HG03558 (cell line): ENCODE measurements at regions not wholly inside any gene's neighbourhood (a gene's known extent, or its start where the extent isn't known, plus 50 kb on each side); places are given as distances from the start of the nearest gene placed in this dataset.

ENCODE experiments used
- ATAC-seq: cut with Tn5 transposase; IDR thresholded peaks from one replicate; pipeline ENCODE4 v1.9.1; 2021; ENCODE audit warnings: moderate number of reproducible peaks; ENCODE audit not compliant: unreplicated experiment; ENCODE audit errors: extremely low read depth

DNA sequence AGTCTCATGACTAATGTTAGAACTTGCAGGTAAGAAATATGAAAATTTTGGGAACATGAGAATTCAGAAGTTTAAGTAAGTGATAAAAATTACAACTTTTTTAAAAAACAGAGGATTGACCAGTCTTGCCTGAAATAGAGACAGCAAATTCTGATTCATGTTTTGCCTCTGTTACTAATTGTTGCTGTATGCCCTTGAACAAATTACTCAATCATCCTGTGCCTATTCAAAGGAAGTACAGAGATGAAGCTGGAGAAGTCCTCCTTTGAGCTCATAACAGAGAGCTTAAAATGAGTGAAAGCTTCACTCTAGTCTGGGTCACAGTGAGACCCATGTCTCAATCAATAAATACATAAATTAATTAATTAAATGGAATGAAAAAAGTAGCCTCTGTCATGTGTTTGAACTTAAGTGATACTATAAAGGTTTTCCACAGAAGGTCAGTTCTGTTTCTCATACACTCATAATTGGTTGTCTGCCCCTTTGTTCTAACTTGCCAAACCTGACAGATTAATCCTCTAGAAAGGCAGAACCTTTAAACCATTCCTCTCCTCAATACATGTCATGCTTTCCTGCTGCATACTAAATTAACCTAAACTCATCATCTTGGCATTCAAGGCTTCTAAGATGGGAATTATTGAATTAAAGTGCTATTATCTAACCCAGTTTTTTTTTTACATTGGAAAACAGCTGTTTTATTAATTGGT, 374.6 kb upstream of the LRATD1 start:
- no peak for ATAC-seq

GRCh38 chr2:14261771-14262170, 370.7 kb upstream of the LRATD1 start:
- no peak for ATAC-seq

- ATAC-seq = no peak
Measured at GRCh38 chr2:14263053-14263452, 369.5 kb upstream of the LRATD1 start.

- no peak for ATAC-seq
Measured at GRCh38 chr2:14270036-14270582, 362.4 kb upstream of the LRATD1 start.

DNA sequence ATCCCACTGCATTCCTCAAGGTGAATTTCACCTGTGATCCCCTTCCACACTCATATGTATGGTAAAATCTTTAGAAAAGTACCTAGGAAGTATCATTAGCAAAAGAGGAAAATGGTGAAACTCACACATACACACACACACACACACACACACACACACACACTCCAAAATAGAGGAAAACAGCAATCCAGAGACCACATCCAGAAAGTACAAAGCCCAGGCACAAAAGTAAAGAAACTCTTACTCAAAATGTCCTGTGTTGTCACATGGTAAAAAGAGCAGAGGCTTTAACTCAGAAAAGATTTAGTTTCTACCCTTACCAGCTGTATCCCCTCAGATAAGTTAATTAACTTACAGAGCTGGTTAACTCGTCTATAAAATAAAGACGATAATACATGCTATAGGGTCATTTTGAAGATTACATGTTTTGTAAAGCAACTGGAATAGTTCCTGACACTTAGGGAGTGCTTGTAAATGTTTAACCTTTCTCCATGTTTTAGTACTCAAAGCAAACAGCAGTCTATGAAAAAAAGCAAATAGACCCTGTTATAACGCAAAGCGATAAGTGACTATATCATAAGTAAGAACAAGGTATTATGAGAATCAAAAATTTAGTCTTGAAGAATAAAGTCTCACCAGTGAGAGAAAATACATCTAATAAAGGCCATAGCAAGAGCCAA, 360.0 kb upstream of the LRATD1 start:
- ATAC-seq = no peak

- ATAC-seq = no peak
Measured at GRCh38 chr2:14273650-14274049, 358.9 kb upstream of the LRATD1 start.

DNA sequence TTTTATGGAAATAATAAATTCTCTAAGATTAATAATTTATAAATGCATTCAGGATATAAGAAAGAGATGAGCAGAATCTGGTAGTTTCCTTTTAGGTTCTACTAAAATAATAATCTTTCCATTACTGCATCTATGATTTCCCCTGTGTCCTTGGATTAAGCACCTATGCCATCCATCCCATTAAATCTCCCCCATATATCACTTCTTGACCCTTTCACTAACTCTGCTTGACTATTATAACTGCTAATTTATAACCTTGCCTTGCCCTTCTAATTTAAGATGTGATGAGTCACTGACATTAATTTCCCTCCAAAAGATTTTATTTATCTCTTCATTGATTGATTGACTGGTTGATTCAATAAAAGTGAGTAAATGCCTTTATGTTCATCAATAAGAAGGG, 348.3 kb upstream of the LRATD1 start:
- no peak for ATAC-seq

DNA sequence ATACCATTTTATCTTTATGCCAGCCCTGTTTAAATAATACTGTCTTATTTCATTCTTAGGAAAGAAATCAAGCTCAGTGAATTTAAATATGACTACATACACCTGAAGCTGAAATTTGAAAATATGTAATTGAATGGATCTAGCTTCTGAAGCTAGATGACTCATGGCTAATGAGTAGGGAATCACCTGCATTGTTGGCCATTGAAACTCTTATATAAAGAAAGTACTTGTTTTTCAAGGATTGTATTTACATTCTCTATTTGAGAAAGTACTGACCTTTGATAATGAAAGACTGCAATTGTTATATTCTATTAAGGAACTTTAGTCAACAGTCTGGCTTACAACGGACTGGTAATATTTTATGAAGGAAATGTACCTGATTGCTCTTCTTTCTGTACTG, 346.7 kb upstream of the LRATD1 start:
- ATAC-seq = no peak

- no peak for ATAC-seq
Measured at GRCh38 chr2:14288016-14288415, 344.5 kb upstream of the LRATD1 start.

DNA sequence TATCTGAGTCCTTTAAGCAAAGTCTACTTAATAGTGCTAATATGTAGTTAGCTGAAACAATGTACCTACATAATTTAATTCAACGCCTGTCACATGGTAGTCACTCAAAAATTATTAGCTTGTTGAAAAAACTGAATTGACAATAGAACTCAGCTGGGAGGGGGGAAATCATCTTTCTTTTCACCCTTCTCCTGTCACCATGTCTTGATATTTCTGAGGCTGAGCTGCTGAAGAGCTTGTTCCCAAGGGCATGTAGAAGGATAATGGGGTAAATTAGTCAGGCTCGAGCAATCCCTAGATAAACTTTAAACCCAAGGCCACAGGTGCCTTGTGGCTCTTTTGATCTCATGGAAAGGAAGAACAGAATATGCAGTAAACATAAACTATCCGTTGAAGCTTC, 339.6 kb upstream of the LRATD1 start:
- ATAC-seq = no peak

- ATAC-seq = no peak
Measured at GRCh38 chr2:14297340-14297739, 335.2 kb upstream of the LRATD1 start.

DNA sequence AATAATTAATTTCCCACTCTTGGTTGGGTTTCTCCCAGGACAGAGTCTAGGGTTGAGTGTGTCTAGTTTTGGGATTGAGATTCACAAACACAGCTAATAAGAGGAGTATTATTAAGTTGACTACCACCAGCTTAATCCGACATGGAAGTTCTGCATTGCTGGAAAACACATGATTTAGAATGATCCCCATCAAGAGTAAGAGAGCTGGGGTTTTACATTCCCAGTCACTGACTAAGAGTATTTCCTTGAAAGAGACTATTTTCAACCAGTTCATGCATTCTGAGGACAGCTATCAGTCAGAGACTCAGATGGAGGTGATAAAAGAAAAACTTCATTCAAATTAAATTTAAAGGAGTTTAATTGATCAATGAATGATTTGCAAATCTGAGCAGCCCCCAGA, 334.6 kb upstream of the LRATD1 start:
- no peak for ATAC-seq

- no peak for ATAC-seq
Measured at GRCh38 chr2:14301331-14301730, 331.2 kb upstream of the LRATD1 start.

GRCh38 chr2:14303366-14304115, 329.0 kb upstream of the LRATD1 start:
- peak; percentile 75 for ATAC-seq

GRCh38 chr2:14304326-14304725, 328.2 kb upstream of the LRATD1 start:
- no peak for ATAC-seq

DNA sequence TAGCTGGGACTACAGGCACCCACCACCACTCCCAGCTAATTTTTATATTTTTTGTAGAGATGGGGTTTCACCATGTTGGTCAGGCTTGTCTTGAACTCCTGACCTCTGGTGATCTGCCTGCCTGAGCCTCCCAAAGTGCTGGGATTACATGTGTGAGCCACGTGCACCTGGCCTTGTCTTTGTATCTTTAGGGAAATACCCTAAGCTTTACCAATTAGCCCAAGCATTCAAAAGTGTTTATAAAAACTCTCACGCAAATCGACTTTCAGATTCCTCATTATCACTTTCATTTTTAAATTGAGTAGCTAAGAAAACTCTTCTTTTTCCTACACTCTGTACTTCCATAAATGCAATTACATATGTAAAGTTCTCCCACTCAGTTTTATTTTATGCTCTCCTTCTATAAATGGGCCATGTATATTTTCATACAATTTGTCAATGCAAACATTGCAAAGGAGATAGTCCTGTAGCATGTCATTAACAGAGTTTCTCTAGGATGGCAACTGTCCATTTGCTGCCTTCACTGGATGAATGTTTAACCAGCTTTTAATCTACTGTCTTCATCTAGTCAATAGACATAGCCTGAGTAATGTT, 326.2 kb upstream of the LRATD1 start:
- ATAC-seq = peak; percentile 57

- no peak for ATAC-seq
Measured at GRCh38 chr2:14313341-14313740, 319.2 kb upstream of the LRATD1 start.

DNA sequence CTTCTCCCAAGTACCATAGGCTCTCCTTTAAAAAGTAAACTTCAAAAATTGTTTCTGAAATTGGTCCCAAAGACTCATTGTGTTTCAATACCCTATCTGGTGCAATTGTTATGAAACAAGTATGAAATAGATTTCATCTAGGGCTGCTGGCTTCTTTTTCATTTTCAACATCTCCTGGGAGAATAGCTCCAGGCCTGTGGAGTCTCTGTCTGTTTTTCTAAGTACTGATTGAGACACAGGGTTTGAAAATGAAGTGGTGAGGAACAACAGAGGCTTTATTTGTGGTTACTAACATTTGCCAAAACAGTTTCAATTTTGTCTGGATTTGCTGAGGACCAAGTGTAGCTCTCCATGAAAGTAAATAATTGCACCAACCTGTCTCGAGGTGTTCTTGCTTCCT, 315.9 kb upstream of the LRATD1 start:
- ATAC-seq = no peak

DNA sequence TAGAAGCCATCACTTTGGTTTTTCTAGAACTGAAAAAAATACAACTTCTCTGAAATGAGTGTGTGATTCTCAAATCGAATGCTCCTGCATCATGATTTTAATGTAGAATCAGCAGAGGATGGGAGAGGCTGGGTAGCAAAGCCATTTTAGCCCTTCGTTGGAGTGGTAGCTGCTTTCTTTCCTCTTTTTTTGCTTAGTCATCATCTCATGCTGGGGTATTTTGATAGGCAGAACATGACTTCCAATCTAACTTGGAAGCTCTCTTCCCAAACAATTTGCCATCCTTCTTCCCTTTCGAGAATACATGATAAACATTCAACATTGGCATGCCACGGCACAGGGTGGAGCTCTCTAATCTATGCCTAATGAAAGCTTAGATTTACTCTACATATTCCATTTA, 311.2 kb upstream of the LRATD1 start:
- ATAC-seq = no peak

GRCh38 chr2:14322306-14322705, 310.2 kb upstream of the LRATD1 start:
- ATAC-seq = no peak

GRCh38 chr2:14324308-14324707, 308.2 kb upstream of the LRATD1 start:
- no peak for ATAC-seq
